C4-2B (cell line): ENCODE measurements at regions not wholly inside any gene's neighbourhood (a gene's known extent, or its start where the extent isn't known, plus 50 kb on each side); places are given as distances from the start of the nearest gene placed in this dataset.

ENCODE experiments used
- H3K27ac ChIP-seq: fragments of 450-650 bp; 2 replicates; pipeline ENCODE4 v1.5.1; 2017
- ZFX ChIP-seq: fragments of 450-650 bp; IDR thresholded peaks from 2 replicates; pipeline ENCODE4 v1.6.1; 2017
- TF ChIP-seq, protein P1 (sequence below): fragments of 450-650 bp; conservative IDR thresholded peaks from 2 replicates; pipeline ENCODE4 v1.5.1; 2017; ENCODE audit warnings: mild to moderate bottlenecking

- TF ChIP-seq, protein P1, sequence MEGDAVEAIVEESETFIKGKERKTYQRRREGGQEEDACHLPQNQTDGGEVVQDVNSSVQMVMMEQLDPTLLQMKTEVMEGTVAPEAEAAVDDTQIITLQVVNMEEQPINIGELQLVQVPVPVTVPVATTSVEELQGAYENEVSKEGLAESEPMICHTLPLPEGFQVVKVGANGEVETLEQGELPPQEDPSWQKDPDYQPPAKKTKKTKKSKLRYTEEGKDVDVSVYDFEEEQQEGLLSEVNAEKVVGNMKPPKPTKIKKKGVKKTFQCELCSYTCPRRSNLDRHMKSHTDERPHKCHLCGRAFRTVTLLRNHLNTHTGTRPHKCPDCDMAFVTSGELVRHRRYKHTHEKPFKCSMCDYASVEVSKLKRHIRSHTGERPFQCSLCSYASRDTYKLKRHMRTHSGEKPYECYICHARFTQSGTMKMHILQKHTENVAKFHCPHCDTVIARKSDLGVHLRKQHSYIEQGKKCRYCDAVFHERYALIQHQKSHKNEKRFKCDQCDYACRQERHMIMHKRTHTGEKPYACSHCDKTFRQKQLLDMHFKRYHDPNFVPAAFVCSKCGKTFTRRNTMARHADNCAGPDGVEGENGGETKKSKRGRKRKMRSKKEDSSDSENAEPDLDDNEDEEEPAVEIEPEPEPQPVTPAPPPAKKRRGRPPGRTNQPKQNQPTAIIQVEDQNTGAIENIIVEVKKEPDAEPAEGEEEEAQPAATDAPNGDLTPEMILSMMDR, result no peak
- TF ChIP-seq ZFX, result no peak
- H3K27ac ChIP-seq, result no peak overlapping the region
Observed at GRCh38 chr4:173930329-173930967, 353.0 kb downstream of the FBXO8 start.

GRCh38 chr4:173929921-173930320 lies 353.5 kb downstream of the FBXO8 start:
- no peak overlapping the region for H3K27ac ChIP-seq
- TF ChIP-seq ZFX, result no peak
- TF ChIP-seq, protein P1, result no peak

DNA sequence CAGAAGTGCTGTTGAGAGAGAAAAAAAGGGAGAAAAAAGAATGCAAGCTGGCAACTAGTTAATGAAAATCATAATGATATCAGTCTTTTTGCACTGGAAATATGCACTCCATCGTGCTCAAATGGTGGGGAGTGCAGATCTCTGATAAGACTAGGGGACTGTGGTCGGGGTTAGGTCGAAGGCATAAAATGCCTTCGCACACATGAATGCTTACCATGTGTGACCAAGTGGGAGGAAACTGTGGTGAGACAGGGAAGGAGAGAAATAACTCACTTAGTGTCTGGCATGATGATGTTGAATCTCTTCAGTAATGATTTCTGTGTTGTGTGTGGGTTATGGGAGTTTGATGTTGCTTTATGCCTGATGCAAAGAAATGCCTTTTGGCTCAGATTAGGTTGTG lies 358.9 kb downstream of the FBXO8 start:
- TF ChIP-seq, protein P1, result no peak
- TF ChIP-seq ZFX, result no peak
- no peak overlapping the region for H3K27ac ChIP-seq

GRCh38 chr4:173919861-173920260 lies 363.6 kb downstream of the FBXO8 start:
- no peak overlapping the region for H3K27ac ChIP-seq
- no peak for TF ChIP-seq ZFX
- TF ChIP-seq, protein P1, result no peak

DNA sequence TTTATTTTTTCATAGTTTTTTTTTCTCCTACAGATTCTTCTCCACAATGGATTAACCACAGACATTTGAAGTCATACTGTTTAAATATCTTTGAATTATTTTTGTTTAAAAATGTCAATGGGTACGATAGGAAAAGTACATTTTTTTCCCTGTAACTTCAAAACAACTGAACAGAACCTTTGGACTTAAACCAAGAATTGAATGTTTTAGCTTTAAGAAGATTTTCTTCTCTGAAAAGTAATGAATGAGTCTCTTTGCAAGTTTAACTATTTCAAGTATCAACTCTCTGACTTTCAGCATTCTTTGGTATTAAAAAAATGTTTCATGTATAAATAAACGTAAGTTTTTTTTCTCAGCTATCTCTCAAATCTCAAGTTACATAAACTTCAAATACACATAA lies 364.3 kb downstream of the FBXO8 start:
- H3K27ac ChIP-seq, result no peak overlapping the region
- TF ChIP-seq, protein P1, result no peak
- TF ChIP-seq ZFX, result no peak

DNA sequence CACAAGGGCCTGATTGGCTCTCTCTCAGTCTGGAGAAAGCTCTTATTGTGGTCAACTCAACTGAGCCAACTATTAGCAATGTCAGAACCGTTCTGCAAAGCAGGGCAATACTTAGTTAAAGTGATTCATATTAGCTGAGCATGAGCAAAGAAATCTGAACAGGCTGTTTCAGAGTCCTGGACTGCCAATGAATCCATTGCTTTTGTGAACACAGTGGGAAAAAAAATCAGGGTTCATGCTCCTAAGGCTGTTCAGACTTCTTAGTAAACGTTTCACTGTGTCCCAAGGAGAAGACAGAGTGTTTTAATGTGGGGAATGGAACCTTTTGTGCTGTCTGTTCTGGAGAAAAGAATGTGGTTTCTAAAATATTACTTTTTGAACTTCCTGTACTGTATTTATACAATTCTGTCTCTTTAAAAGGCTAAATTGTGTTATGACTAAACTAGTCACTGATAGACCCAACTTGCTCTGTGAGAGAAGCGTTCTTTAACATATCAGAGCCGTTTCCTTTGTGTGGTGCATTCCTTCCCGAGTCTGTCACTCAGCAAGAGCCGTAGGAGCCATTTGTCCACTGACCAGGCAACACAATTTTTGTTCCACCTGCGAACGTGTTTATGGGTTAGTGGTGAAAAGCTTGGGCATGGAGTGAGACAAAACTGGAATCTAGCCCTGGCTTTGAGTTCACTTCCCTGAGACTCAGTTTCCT lies 366.1 kb downstream of the FBXO8 start:
- no peak overlapping the region for H3K27ac ChIP-seq
- no peak for TF ChIP-seq ZFX
- TF ChIP-seq, protein P1, result no peak

GRCh38 chr4:173913496-173913895 lies 370.0 kb downstream of the FBXO8 start:
- TF ChIP-seq ZFX, result no peak
- TF ChIP-seq, protein P1, result no peak
- no peak overlapping the region for H3K27ac ChIP-seq
